GM19324 (cell line): ENCODE measurements at regions not wholly inside any gene's neighbourhood (a gene's known extent, or its start where the extent isn't known, plus 50 kb on each side); places are given as distances from the start of the nearest gene placed in this dataset.

Source experiments
- ATAC-seq: cut with Tn5 transposase; IDR thresholded peaks from one replicate; pipeline ENCODE4 v1.9.1; 2021; ENCODE audit warnings: mild to moderate bottlenecking, moderate library complexity; ENCODE audit not compliant: unreplicated experiment, low FRiP score

DNA sequence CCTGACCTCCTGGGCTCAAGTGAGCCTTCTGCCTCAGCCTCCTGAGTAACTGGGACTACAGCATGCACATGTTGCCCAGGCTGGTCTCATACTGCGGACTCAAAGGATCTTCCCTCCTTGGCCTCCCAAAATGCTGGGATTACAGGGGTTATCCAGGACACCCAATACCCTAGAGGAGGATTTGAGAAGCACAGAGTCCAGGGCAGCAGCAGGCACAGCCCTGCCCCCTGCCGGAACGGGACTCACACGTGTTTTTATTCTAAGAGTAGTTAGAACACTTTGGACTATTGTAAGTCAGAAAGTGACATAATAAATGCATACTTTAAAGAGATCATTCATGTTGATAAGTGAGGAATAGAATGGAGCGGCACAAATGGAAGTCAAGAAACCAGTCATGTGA is 80.2 kb downstream of the C6orf118 start:
- ATAC-seq, result no peak

DNA sequence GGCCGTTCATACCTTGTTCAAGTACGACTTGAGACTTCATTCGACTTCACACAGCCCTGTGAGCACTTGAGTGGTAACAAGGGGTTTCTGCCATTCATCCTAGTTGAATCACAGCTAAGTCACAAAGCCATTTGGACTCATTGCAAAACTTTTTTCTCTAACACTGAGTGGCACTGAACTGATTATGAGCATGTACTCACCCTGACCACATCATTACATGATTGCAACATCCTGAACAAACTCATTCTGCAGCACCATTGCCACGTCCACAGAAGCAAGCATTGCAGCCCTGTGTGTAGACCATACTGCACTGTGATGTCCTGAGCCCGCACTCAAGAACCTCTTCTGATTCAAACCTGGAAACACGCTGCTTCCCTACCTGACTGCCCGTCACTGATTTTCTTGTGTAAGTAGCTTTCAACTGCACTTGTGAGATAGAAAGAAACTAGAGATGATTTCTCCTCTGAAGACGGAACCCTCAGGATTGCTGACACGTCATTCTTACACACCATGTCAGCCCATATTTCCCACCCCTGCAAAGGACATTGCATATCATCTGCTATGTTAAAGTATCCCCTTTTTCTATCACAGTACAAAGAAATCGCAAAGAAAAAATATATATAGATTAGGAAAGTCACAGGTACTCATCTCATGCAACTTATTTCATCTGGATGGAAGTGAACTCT is 81.6 kb downstream of the C6orf118 start:
- ATAC-seq, result no peak

DNA sequence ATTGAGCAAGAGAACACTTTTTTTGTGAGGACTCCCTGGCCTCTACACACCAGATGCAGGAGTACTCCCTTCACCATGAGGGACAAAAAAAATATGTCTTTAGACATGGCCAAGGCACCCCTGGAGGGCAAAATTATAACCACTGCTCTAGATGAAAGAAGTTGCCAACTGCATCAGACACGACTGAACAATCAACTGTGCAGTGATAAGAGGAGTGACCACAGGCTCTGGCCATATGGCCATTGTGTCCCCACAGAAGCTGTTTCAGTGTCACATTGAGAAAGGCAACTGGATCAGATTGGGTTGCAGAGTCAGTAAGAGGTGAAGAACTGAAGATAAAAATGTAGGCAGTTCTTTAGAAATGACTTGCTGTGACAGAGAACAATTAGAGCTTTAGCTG is 85.7 kb downstream of the C6orf118 start:
- ATAC-seq, result no peak

DNA sequence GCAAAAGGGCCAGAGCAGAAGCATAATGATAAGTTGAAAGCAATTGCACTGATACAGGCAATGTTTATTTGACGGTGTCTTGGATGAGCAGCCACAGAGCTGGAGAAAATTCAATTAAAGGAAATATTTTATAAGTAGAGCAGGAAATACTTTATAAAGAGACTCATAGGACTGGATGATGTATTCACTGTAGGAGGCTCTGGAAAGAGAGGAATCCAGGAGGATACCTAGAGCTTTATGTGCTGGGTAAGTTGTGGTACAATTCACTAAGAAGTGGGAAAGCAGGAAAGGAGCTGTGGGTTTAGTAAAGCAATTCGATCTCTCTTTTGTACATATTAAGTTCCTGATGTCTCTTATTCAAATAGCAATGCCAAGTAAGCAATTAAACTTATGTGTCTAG is 86.3 kb downstream of the C6orf118 start:
- ATAC-seq, result no peak

DNA sequence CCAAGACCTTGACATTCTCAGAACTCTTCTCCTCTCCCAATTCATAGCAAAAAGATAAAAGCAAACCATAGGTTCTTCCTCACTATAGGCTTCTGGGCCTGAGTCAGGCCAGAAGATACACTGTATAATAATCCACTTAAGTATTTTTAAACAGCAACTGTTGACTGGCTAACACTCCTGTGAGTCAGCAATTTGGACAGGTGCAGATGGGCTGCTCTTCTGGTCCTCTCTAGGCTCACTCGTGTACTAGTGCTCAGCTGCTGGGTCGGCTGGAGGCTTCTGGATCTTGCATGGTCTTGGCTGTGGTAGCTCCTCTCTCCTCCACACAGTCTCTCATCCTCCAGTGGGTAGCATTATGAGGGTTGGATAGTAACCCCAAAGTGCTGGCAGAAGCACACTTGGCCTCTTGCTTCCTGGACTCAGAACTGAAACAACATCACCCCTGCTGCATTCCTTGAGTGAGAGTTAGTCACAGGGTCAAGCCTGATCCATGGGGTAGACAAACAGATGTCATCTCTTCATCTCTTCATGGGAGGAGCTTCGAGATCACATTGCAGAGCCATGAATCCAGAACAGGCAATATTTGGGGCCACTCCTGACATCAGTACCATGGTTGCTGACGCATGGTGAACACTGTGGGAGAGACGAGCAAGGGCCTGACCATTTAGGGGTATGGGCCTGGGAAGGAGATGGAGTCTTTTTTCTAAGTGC is 86.9 kb downstream of the C6orf118 start:
- ATAC-seq, result no peak

DNA sequence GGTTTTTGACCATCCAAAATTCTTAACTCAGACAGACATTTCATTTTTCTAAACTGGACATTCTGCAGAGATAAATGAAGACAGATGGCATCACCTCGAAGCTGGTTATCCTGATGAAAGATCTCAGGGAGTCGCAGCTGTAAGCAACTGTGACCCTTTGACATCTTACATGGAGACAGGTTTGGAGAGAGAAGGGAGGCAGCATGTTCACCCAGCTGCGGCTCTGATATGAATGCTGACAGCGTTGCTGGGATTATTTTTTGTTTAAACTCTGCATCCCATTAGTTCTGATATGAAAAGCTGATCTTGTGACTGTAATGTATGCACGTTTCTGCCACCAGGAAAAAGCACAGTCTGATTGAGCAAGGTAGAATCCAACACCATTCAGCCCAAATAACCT is 89.4 kb downstream of the C6orf118 start:
- no peak for ATAC-seq

DNA sequence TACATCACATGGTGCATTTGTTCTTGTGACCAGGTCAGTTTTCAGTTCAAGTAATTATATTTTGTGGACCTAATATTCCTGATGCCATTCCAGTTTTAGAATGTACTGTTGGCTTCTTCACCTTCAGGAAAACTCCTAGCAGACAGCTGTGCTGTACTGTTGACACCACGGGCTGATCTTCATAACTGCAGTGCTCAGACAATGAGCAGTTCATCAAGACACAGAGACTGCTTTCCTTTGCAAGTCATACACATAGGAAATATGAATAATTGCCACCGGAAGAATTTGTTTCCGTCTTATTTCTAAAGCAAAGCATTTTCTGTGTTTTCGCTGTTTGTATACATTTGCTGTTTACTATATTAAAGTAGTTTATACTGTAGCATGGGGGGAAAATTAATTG is 89.8 kb downstream of the C6orf118 start:
- no peak for ATAC-seq

DNA sequence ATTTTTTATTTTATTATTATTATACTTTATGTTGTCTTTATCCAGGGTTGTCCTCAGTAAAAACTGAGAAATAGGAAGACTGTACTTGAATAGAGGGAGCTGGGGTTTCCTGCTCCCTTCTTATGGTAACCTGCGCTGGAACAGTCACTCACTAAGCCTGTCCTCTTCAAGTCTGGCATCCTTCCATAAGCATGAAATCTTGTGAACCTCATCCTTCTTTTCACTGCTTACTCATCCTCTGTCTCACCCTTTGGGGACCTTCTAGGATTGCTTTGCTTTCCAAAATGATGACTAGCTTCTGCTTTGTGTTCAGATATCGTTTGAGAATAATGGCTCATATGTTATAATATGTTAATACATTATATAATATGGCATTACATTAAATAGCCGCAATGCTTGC is 90.6 kb downstream of the C6orf118 start:
- ATAC-seq, result no peak

DNA sequence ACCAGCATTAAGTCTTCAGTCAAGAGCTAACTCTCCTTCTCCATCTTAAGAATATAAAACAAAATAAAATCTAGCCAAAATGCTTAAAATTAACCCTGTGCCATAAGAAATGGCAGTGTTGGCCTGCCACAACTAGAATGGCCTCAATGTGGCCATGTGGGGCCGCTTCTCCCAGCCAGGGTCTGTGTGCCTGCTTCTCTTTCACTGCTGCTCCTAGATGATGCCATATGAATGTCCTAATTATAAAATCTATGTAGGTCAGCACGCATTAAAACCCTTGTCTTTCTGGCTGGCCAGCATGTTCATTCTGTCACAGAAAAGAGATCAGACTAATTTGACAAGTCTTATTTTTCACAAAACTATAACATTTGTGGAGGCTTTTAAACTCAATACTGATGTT is 102.6 kb downstream of the C6orf118 start:
- ATAC-seq, result no peak

DNA sequence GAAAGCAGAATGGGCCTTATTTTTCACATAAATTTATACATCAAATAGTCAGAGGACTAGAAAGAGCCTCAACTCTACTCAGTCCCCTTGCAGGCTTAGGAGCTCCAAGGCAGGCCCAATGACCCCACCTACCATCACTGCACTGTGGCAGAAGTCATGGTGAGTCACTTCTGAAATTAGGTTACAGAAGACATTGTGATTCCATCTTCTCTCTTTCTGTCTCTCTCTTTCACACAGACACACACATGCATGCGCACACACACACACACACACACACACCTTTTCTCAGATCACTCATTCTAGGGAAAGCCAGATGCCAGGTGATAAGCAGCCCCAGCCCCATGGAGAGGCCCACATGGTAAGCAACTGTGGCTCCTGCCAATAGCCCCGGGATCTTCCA is 103.8 kb downstream of the C6orf118 start:
- ATAC-seq, result no peak

DNA sequence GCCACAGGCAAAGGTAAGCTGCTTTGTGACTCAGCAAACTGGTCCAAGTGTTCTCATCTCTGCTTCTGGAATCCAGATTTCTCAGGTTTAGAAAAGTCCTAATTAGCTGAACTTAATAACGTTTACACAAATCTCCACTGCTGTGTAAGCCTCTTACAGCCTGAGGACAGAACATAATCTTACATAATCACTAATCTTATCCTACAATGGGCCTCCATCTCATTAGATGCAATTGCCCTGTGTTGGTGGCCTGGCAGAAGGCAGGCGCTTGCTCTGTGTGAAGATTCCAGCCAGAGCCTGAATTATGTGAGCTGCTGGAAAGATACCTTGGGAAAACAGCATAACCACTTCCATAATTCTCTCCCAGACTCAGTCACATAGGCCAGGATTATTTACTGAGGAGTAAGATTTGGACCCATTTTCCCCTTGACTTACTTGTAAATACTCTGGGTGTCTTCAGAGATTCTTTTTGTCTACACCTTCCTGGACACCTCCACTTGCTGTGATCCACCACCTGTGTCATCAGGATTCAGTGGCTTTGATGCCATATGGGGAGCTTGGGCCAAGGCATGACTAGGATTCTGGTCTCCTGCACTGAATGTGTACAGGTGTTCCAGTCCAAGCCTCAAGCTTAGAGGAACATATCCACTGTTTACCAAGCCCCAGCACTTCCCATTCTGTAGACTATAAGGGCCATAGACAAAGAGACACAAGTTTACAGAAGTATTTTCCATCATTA is 104.4 kb downstream of the C6orf118 start:
- ATAC-seq, result no peak

DNA sequence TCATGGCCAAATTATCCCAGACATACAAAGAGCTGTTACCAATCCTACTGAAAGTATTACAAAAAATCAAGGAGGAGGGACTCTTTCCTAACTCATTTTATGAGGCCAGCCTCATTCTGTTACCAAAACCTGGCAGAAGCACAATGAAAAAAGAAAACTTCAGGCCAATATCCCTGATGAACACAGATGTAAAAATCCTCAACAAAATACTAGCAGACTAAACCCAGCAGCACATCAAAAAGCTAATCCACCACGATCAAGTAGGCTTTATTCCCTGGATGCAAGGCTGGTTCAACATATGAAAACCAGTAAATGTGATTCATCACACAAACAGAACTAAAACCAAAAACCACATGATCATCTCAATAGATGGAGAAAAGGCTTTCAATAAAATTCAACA is 109.2 kb downstream of the C6orf118 start:
- ATAC-seq, result no peak

DNA sequence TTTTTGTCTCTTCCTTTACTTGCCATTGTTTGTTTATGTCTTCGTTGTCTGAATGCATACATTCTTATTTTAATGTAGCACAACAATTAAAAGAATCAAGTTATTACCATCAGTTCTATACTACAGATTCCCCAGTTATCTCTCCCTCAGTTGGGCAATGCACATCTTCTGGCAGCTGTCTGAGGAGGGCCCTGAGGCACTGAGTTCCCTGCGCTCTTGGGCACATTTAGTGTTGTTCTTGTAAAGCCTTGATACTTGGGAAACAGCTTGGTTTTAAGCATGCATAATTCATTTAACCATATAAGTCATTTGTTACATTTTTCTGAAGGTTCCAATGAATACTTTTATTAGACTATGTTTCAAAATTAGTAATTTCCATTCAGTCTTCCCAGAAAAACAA is 117.9 kb downstream of the C6orf118 start:
- no peak for ATAC-seq

DNA sequence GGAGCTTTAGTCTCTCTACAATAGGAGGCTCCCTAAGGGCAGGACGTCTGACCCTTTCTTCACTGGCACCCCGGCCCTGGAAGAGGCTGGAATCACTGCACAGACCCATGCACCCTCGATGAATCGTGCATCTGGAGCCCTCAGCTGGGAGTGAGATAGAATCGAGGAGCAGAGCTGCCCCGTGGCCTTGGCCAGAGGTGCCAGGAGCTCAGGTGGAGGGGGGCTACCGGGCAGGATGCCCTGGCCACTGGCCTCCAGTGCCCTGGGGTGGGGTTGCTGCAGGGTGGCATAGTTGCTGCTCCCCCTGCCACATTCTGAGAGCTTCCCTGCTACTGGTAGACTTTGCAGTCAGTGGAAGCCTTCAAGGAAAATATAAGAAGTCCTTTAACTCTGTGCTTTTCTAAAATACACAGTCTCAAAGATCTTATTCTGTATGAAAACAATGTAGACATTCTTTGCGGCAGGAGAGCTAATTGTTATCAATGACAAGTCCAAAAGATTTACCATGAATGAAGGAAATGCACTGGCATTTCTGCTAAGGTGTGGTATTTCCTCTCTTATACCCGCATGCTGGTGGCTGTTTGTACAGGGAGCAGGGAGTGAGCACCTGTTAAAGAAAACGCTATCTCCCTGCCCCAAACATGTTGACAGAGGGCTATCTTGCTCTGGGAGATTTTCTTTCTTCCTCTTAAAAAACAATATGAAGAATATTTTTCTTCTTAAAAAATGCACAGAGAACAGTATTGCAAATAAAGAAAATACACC is 122.8 kb downstream of the C6orf118 start:
- ATAC-seq, result no peak

DNA sequence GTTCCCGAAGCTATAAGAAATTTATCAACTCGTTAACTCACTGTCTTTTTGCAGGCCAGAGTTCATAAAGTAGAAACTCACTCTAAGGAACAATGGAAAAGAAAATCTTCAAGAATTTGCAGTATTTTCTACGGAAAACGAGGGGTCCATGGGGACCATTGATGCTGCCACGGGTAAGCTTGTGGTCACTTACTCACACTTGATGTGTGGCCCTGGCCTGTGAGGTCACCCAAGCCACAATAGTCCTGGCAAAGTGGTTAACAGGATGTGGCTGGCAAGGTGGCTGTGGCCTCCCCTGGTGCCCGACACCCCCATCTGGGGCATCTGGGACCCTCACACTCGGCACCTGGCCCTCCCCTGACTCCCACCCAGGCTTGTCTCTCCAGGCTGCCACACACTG is 123.4 kb downstream of the C6orf118 start:
- no peak for ATAC-seq

DNA sequence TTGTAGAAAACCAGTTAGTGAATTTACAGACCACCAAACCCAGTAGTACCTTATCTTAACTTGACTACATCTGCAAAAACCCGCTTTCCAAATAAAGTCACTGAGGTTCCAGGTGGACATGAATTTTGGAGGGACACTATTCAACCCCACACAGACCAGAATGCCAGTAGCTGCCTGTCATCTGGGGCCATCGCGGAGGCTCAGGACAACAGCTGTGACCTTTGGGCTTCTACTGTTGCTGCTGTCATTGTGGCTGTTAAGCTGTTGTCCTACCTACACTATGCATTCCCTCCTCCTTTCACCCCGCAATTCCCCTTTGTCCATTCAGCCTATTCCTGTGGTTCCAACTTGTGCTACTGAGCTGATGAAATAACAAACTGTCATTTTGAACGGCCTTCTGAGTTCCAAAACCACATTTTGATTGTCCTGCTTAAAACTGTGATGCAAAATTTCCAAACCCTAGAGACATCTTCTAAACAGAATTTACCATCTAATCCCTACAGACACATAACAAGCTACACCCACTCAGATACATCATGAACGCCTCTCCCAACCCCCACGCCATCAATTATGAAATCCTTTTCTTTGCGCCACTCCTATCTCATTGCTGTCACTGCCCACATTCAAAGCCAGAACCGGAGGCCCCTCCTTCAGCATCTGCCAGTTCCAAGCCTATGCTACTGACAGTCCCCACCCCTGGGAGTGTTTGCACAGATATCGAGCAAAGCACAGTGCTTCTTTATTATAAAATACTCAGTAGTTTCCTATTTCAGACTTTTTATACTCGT is 125.0 kb downstream of the C6orf118 start:
- ATAC-seq, result no peak

DNA sequence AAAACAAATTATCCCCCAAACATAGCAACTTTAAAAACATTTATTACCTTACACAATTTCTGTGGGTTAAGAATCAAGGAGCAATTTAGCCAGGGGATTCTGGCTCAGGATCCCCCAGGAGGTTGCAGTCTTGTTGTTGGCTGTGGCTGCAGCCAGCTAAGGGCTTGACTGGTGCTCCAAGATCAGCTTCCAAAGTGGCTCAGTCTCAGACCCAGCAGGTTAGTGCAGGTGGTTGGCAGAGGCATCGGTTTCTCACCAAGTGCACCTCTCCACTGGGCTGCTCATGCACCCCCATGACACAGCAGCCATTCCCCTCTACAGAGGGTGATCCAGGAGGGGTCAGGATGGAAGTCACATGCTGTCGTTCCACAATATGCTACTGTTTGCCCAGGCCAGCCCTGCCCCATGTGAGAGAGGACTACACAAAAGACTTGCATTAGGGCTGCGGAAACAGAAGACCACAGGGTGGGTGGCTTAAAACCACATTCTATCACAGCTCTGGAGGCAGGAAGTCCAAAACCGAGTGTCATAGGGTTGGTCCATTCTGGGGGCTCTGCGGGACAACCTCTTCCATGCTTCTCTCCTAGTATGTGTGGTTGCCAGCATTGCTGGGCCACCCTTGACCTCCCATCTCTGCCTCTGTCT is 125.8 kb downstream of the C6orf118 start:
- no peak for ATAC-seq

DNA sequence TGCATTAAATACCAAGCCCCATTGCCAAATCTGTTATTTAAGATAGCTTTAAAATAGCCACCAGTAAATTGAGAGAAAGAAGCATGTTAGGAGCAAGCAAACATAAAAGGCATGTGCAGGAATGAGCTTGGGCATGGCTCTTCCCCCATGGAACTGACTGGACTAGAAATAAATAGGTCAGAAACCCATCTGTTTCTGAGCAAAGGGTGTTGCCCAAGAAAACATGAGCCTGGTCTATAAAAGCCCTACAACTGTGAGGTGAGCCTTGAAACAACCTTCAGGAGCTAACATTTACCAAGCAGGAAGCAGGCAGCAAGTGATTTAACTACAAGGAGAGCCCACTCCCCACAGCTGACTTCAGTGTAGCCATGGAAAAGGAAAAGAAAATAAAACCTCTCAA is 126.3 kb downstream of the C6orf118 start:
- no peak for ATAC-seq

DNA sequence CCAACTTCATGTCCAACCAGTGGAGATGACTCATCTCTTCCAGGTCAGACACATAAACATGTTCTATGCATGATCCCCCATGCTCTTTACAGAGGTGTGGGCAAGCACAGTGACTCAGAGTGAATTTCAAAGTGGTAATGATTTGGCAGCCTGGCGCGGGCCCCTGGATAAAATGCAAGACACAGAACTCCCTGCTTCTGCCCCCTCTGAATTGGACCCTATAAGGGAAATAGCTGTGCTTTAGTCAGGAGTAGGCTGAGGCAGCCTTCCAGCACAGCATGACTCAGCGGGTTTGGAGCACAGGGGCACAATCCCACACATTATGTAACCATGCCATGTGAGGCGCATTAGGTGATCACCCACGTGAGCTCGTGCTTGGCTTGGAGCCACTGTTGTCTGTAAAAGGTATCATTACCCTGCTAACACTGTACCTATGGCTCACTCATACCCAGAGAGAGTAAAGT is 127.4 kb downstream of the C6orf118 start:
- ATAC-seq, result no peak

DNA sequence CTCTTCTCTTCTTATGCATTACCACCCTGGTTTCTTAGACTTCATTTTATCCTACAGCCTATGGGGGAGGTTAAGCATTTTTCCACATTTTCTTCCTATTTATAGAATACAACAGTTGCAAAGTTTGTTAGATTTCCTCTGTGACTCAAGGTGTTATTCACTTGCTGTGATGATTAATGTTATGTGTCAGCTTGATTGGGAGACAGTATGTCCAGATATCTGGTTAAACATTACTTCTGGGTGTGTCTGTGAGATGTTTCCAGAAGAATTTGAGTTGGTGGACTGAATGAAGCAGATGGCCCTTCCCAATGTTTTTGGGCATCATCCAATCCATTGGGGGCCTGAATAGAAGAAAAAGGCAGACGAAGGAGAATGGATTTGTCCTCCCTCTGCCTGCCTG is 131.3 kb downstream of the C6orf118 start:
- ATAC-seq, result no peak
